HCT116 (cell line): ENCODE measurements at regions not wholly inside any gene's neighbourhood (a gene's known extent, or its start where the extent isn't known, plus 50 kb on each side); places are given as distances from the start of the nearest gene placed in this dataset.

Experiments used
- ATAC-seq: fragments of 200-7000 bp; cut with Tn5 transposase; 2 replicates; pipeline ENCODE4 v1.9.1; 2020; ENCODE audit warnings: mild to moderate bottlenecking, moderate library complexity
- BruUV-seq: library from RNA; stranded (reverse); fragments of 400-500 nt; replicated peaks from 2 replicates; lab custom pipeline; 2021; lab: Mats Ljungman, UMichigan
- CTCF ChIA-PET: fragments of 300-600 bp; sonication (Branson Sonifier 250); formaldehyde crosslinking; loops from one replicate; lab custom pipeline; 2021; ENCODE audit warnings: antibody characterized with exemption; lab: Charles Lee
- POLR2A ChIA-PET: fragments of 300-600, 350-600 bp; sonication (Branson Sonifier 250); formaldehyde crosslinking; loops from one replicate; lab custom pipeline; 2021; ENCODE audit warnings: antibody characterized with exemption; lab: Charles Lee
- RAD21 ChIA-PET, 2 experiments: fragments of 300-600 bp; sonication (Branson Sonifier 250); formaldehyde crosslinking; loops; one replicate each; lab custom pipeline; 2023; ENCODE audit warnings: low total read pairs in 2 of 2; ENCODE audit not compliant: uncharacterized antibody in 2 of 2, unreplicated experiment in 2 of 2, low non-redundant PET in 1 of 2; lab: Charles Lee
- DNase-seq: peaks from one replicate; pipeline ENCODE4 v3.0.0-alpha.2; 2010; ENCODE audit warnings: low read depth, low spot score
- H2AFZ ChIP-seq: fragments of 200-600 bp; shearing (Covaris generic), sonication (generic); 2 replicates; pipeline ENCODE4 v1.6.1; 2017; ENCODE audit warnings: low read depth, mixed run types, mixed read lengths, antibody characterized with exemption, low read length; ENCODE audit not compliant: poor library complexity, severe bottlenecking
- H3K27ac ChIP-seq: 2 replicates; pipeline ENCODE4 v1.5.1; 2012; ENCODE audit warnings: low read depth, low read length
- H3K27me3 ChIP-seq: fragments of 200-600 bp; sonication (generic); 2 replicates; pipeline ENCODE4 v1.6.1; 2016; ENCODE audit warnings: mixed run types, low read length, mixed read lengths; ENCODE audit not compliant: insufficient read depth
- H3K36me3 ChIP-seq, 2 experiments: fragments of 200-500 bp in 1 of 2; fragments of 200-600 bp in 1 of 2; sonication (Bioruptor generic) in 1 of 2; sonication (generic) in 1 of 2; 2 replicates each; pipeline versions ENCODE4 v1.5.1 to v1.6.1; 2014 to 2016; ENCODE audit warnings: low read length in 2 of 2, inconsistent platforms in 1 of 2, mixed read lengths in 1 of 2, mixed run types in 1 of 2; ENCODE audit not compliant: insufficient read depth in 2 of 2, control insufficient read depth in 1 of 2
- H3K4me1 ChIP-seq, 2 experiments: fragments of 200-600 bp in 1 of 2; sonication (generic) in 1 of 2; 2 replicates each; pipeline versions ENCODE4 v1.5.1 to v1.6.1; 2012 to 2017; ENCODE audit warnings: low read length in 2 of 2, inconsistent platforms in 1 of 2, mild to moderate bottlenecking in 1 of 2, mixed read lengths in 1 of 2, mixed run types in 1 of 2, moderate library complexity in 1 of 2; ENCODE audit not compliant: insufficient read depth in 2 of 2, control insufficient read depth in 1 of 2
- H3K4me2 ChIP-seq: fragments of 200-600 bp; sonication (generic); 2 replicates; pipeline ENCODE4 v1.6.1; 2017; ENCODE audit warnings: mixed run types, low read length, mixed read lengths
- H3K4me3 ChIP-seq, 2 experiments: fragments of 200-600 bp in 1 of 2; sonication (generic) in 1 of 2; replicated peaks in 1 of 2; 2 replicates each; pipeline ENCODE4 v1.5.1; 2011 to 2016; ENCODE audit warnings: low read length in 2 of 2, control low read depth in 1 of 2, low read depth in 1 of 2, mild to moderate bottlenecking in 1 of 2, mixed read lengths in 1 of 2, mixed run types in 1 of 2
- H3K79me2 ChIP-seq: fragments of 200-600 bp; sonication (generic); 2 replicates; pipeline ENCODE4 v1.6.1; 2017; ENCODE audit warnings: mild to moderate bottlenecking, mixed run types, low read length, moderate library complexity, mixed read lengths; ENCODE audit not compliant: insufficient read depth
- H3K9ac ChIP-seq: fragments of 200-600 bp; sonication (generic); 2 replicates; pipeline ENCODE4 v1.6.1; 2016; ENCODE audit warnings: low read length, mixed read lengths
- H3K9me2 ChIP-seq: fragments of 200-600 bp; sonication (generic), shearing (Covaris generic); 2 replicates; pipeline ENCODE4 v1.6.1; 2017; ENCODE audit warnings: mixed run types, mild to moderate bottlenecking, moderate library complexity; ENCODE audit not compliant: insufficient read depth
- H3K9me3 ChIP-seq, 2 experiments: fragments of 200-500 bp in 1 of 2; fragments of 200-600 bp in 1 of 2; sonication (Bioruptor generic) in 1 of 2; sonication (generic) in 1 of 2; 2 replicates each; pipeline ENCODE4 v1.6.1; 2014 to 2017; ENCODE audit warnings: low read length in 2 of 2, mixed read lengths in 2 of 2, inconsistent platforms in 1 of 2, low read depth in 1 of 2, mild to moderate bottlenecking in 1 of 2, mixed run types in 1 of 2, moderate library complexity in 1 of 2; ENCODE audit not compliant: control insufficient read depth in 1 of 2, insufficient read depth in 1 of 2
- H4K20me1 ChIP-seq: fragments of 200-600 bp; sonication (generic), shearing (Covaris generic); 2 replicates; pipeline ENCODE4 v1.6.1; 2017; ENCODE audit warnings: mixed run types, mild to moderate bottlenecking, moderate library complexity; ENCODE audit not compliant: insufficient read depth
- CTCF ChIP-seq, 3 experiments: fragments of 200-600 bp in 1 of 3; sonication (generic) in 1 of 3; IDR thresholded peaks in 2 of 3; conservative IDR thresholded peaks in 1 of 3; 2 replicates each; pipeline ENCODE4 v1.5.1; 2012 to 2017; ENCODE audit warnings: low read depth in 2 of 3, low read length in 2 of 3, antibody characterized with exemption in 1 of 3, borderline replicate concordance in 1 of 3, control low read depth in 1 of 3, mild to moderate bottlenecking in 1 of 3, mixed read lengths in 1 of 3, mixed run types in 1 of 3, moderate library complexity in 1 of 3; ENCODE audit not compliant: insufficient read depth in 1 of 3
- JUND ChIP-seq: IDR thresholded peaks from 2 replicates; pipeline ENCODE4 v1.6.1; 2012
- POLR2AphosphoS5 ChIP-seq: IDR thresholded peaks from 2 replicates; pipeline ENCODE4 v1.6.1; 2011; ENCODE audit warnings: mild to moderate bottlenecking, low read depth, low read length, moderate library complexity
- RAD21 ChIP-seq: IDR thresholded peaks from 2 replicates; pipeline ENCODE4 v1.6.1; 2012; ENCODE audit warnings: low read depth, mild to moderate bottlenecking
- SP1 ChIP-seq: IDR thresholded peaks from 2 replicates; pipeline ENCODE4 v1.6.1; 2012; ENCODE audit warnings: low read depth
- intact Hi-C: fragments of 100-400 bp; cut with micrococcal nuclease; formaldehyde crosslinking; loops from 2 replicates; pipeline ENCODE4 v1.10.0; 2022
- TF ChIP-seq, protein P1 (sequence below): IDR thresholded peaks from 2 replicates; pipeline ENCODE4 v1.6.1; 2012

DNA sequence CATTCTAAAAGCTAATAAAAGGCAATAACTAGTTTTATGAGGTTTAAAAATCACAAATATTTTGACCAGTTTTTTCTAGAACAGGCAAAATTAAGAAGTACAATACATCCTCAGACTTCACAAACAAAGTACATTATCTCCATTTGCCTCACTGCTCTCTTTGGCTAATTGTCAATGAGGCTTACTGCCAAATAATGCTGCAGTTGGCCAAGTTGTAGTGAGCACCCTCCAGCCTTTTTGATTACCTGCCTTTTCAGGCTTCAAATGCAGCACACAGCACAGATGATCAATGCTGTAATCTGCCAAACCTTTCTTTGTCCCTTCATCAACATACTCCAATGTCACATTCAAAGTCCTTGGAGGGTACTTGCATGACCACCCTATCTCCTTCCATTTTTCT is 605.2 kb downstream of the KLHL13 start:
- no peaks in the 10 kb centered on the region for H3K79me2 ChIP-seq
- H3K9me3 ChIP-seq = no peaks in the 10 kb centered on the region
- POLR2A ChIA-PET = no interaction called here
- H2AFZ ChIP-seq = no peak overlapping the region
- BruUV-seq = no TSS peak
- ATAC-seq (no peak), DNase-seq (no peak)
- RAD21 ChIA-PET = no interaction called here
- no peaks in the 10 kb centered on the region for H3K36me3 ChIP-seq
- no peaks in the 10 kb centered on the region for H3K4me1 ChIP-seq
- CTCF ChIA-PET = no interaction called here
- intact Hi-C loops = no loop called here
- TF ChIP-seq, protein P1, sequence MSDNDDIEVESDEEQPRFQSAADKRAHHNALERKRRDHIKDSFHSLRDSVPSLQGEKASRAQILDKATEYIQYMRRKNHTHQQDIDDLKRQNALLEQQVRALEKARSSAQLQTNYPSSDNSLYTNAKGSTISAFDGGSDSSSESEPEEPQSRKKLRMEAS = no peak
- TF ChIP-seq RAD21 = no peak
- no peak for TF ChIP-seq SP1
- no peak for TF ChIP-seq JUND
- no peaks in the 10 kb centered on the region for H3K27me3 ChIP-seq
- no peak overlapping the region for H3K27ac ChIP-seq
- H4K20me1 ChIP-seq = no peaks in the 10 kb centered on the region
- no peak overlapping the region for H3K4me2 ChIP-seq
- no peak overlapping the region for H3K9ac ChIP-seq
- H3K4me3 ChIP-seq = no peak overlapping the region
- no peaks in the 10 kb centered on the region for H3K9me2 ChIP-seq

DNA sequence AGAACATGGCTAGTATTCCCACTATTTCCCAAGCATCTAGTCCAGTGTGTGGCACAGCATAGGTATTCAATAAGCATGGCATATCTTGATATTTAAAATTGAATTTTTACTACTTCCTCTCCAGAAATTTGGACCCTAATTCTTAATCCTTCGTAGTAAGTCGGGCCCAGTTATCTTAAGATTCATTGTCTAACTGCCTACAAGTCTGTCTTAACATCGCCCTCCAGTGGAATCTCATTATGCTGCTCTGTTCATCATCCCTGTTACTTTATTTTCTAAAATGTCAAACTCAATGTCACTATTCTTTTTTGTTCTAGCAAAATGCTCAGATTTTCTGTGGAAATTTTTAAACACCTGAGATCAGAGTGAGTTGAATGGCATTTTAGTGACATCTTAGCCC is 606.2 kb downstream of the KLHL13 start:
- ATAC-seq (no peak), DNase-seq (no peak)
- Histone ChIP-seq H3K9me3 (no peaks in the 10 kb centered on the region), H3K4me3 (no peak overlapping the region), H3K36me3 (no peaks in the 10 kb centered on the region), H4K20me1 (no peaks in the 10 kb centered on the region), H3K9me2 (no peaks in the 10 kb centered on the region), H2AFZ (no peak overlapping the region), H3K27ac (no peak overlapping the region), H3K4me2 (no peak overlapping the region), H3K9ac (no peak overlapping the region), H3K79me2 (no peaks in the 10 kb centered on the region), H3K27me3 (no peaks in the 10 kb centered on the region), H3K4me1 (no peaks in the 10 kb centered on the region)
- intact Hi-C loops = no loop called here
- CTCF ChIA-PET = no interaction called here
- RAD21 ChIA-PET = no interaction called here
- BruUV-seq = no TSS peak
- POLR2A ChIA-PET = interaction anchor here (0.6 kb wide), 1 partner anchor 481 kb away, joined by 3 read pairs; no protein-coding TSS in a partner anchor
- TF ChIP-seq CTCF (IDR thresholded peaks at IDR 0.05 in 2 of 3, conservative IDR thresholded peaks at IDR 0.05 in 1 of 3; ENCODE audit: borderline replicate concordance in 1 of 3, insufficient read depth in 1 of 3, low read depth in 2 of 3, low read length in 2 of 3) = peak; percentile 7 to 25 (median 13); a peak in 2 of 6 replicates
- TF ChIP-seq POLR2AphosphoS5 = no peak
- TF ChIP-seq, protein P1 = no peak
- TF ChIP-seq JUND = no peak
